ENCODE measurements at regions not wholly inside any gene's neighbourhood (a gene's known extent, or its start where the extent isn't known, plus 50 kb on each side); places are given as distances from the start of the nearest gene placed in this dataset.

- H3K27ac ChIP-seq (ENCODE audit: low read depth, low read length, poor library complexity, severe bottlenecking): no peak overlapping the region
- no peak overlapping the region for H3K4me2 ChIP-seq (ENCODE audit: low read length)
- no peak for TF ChIP-seq CTCF (conservative IDR thresholded peaks at IDR 0.05; ENCODE audit: low read length)
- no peak for TF ChIP-seq EZH2phosphoT487 (IDR thresholded peaks at IDR 0.05; ENCODE audit: borderline replicate concordance, low read depth, low read length)
- POLR2A ChIA-PET: no interaction called here
- no peaks in the 10 kb centered on the region for H3K9me3 ChIP-seq (ENCODE audit: low read length)
- no peak for DNase-seq (ENCODE audit: low spot score)
- H4K20me1 ChIP-seq (ENCODE audit: insufficient read depth, low read length): no peaks in the 10 kb centered on the region
- no peak overlapping the region for H3K4me3 ChIP-seq (ENCODE audit: low read depth, low read length, poor library complexity, severe bottlenecking)
- H3K36me3 ChIP-seq (ENCODE audit: insufficient read depth, low read length): no peaks in the 10 kb centered on the region
- no peaks in the 10 kb centered on the region for H3K9me2 ChIP-seq (ENCODE audit: insufficient read depth, low read length)
- CTCF ChIA-PET (ENCODE audit: unreplicated experiment): no interaction called here
- no TSS peak for BruUV-seq (replicated peaks)
- intact Hi-C loops (cut with micrococcal nuclease; ENCODE audit: unreplicated experiment): no loop called here
- H3K4me1 ChIP-seq (ENCODE audit: insufficient read depth, low read length, poor library complexity, severe bottlenecking): no peaks in the 10 kb centered on the region
- no peaks in the 10 kb centered on the region for H3K79me2 ChIP-seq (ENCODE audit: insufficient read depth, low read depth, low read length)
- H2AFZ ChIP-seq (ENCODE audit: low read length): no peak overlapping the region
These were observed 149.1 kb downstream of the ZNF281 start for GRCh38 chr1:200260597-200261335.

- intact Hi-C loops (cut with micrococcal nuclease; ENCODE audit: unreplicated experiment): loop anchor here (1.0 to 5.0 kb wide), 4 partner anchors 49 to 306 kb away; no protein-coding TSS in a partner anchor
- no peaks in the 10 kb centered on the region for H3K9me3 ChIP-seq (ENCODE audit: low read length)
- H3K36me3 ChIP-seq (ENCODE audit: insufficient read depth, low read length): no peaks in the 10 kb centered on the region
- TF ChIP-seq CTCF (conservative IDR thresholded peaks at IDR 0.05; ENCODE audit: low read length): peak; percentile 78
- TF ChIP-seq EZH2phosphoT487 (IDR thresholded peaks at IDR 0.05; ENCODE audit: borderline replicate concordance, low read depth, low read length): no peak
- H3K79me2 ChIP-seq (ENCODE audit: insufficient read depth, low read depth, low read length): no peaks in the 10 kb centered on the region
- no peak overlapping the region for H3K4me2 ChIP-seq (ENCODE audit: low read length)
- ChIA-PET CTCF (ENCODE audit: unreplicated experiment) (interaction anchor here (0.5 kb wide), 1 partner anchor 192 kb away, joined by 3 read pairs; no protein-coding TSS in a partner anchor), POLR2A (interaction anchor here (0.6 to 1.7 kb wide), 3 partner anchors 24 to 481 kb away, joined by 3 to 7 read pairs (median 3); no protein-coding TSS in a partner anchor)
- no peaks in the 10 kb centered on the region for H4K20me1 ChIP-seq (ENCODE audit: insufficient read depth, low read length)
- H3K27ac ChIP-seq (ENCODE audit: low read depth, low read length, poor library complexity, severe bottlenecking): no peak overlapping the region
- H3K9me2 ChIP-seq (ENCODE audit: insufficient read depth, low read length): no peaks in the 10 kb centered on the region
- BruUV-seq (replicated peaks): no TSS peak
- H2AFZ ChIP-seq (ENCODE audit: low read length): no peak overlapping the region
- peak; percentile 75 for DNase-seq (ENCODE audit: low spot score)
- no peak overlapping the region for H3K4me3 ChIP-seq (ENCODE audit: low read depth, low read length, poor library complexity, severe bottlenecking)
- no peaks in the 10 kb centered on the region for H3K4me1 ChIP-seq (ENCODE audit: insufficient read depth, low read length, poor library complexity, severe bottlenecking)
These were observed 151.1 kb downstream of the ZNF281 start for GRCh38 chr1:200258447-200259375.
